Esophagus muscularis mucosa (tissue), 4 donors: ENCODE measurements at regions not wholly inside any gene's neighbourhood (a gene's known extent, or its start where the extent isn't known, plus 50 kb on each side); places are given as distances from the start of the nearest gene placed in this dataset.

Experiments used
- DNase-seq: peaks from one replicate; pipeline ENCODE4 v3.0.0-alpha.2; 2017; ENCODE audit errors: extremely low spot score
- H3K27ac ChIP-seq, 4 donors: fragments of 200-600 bp; sonication (generic); replicated peaks in 1 of 4; 1 replicate in 3 of 4; 2 replicates in 1 of 4; pipeline ENCODE4 v1.5.1; 2016 to 2019; ENCODE audit warnings: mild to moderate bottlenecking in 1 of 4
- H3K27me3 ChIP-seq, 4 donors: fragments of 200-600 bp; sonication (generic); one replicate each; pipeline versions ENCODE4 v1.5.1 to v1.6.0; 2016 to 2019
- H3K36me3 ChIP-seq, 4 donors: fragments of 200-600 bp; sonication (generic); one replicate each; pipeline ENCODE4 v1.5.1; 2016 to 2019
- H3K4me1 ChIP-seq, 4 donors: fragments of 200-600 bp; sonication (generic); one replicate each; pipeline ENCODE4 v1.5.1; 2016 to 2019
- H3K4me3 ChIP-seq, 4 donors: fragments of 200-600 bp; sonication (generic); 1 replicate in 2 of 4; 2 replicates in 2 of 4; pipeline ENCODE4 v1.5.1; 2016 to 2019; ENCODE audit warnings: mild to moderate bottlenecking in 4 of 4, moderate library complexity in 1 of 4
- H3K9me3 ChIP-seq, 4 donors: fragments of 200-600 bp; sonication (generic); 1 replicate in 3 of 4; 2 replicates in 1 of 4; pipeline ENCODE4 v1.5.1; 2016 to 2019
- CTCF ChIP-seq, 3 experiments: fragments of 200-600 bp in 2 of 3; fragments of 450-650 bp in 1 of 3; sonication (generic) in 2 of 3; IDR thresholded peaks; one replicate each; pipeline ENCODE4 v1.5.1; 2017 to 2019; ENCODE audit warnings: antibody characterized with exemption in 3 of 3, mild to moderate bottlenecking in 2 of 3, moderate library complexity in 1 of 3
- EP300 ChIP-seq: sonication (generic); formaldehyde crosslinking; IDR thresholded peaks from one replicate; pipeline ENCODE4 v1.6.1; 2017; ENCODE audit warnings: antibody characterized with exemption
- POLR2A ChIP-seq: fragments of 450-650 bp; IDR thresholded peaks from one replicate; pipeline ENCODE4 v1.6.1; 2017; ENCODE audit warnings: antibody characterized with exemption, moderate library complexity, mild to moderate bottlenecking, low read depth
- POLR2AphosphoS5 ChIP-seq, 2 donors: sonication (generic); formaldehyde crosslinking; IDR thresholded peaks; one replicate each; pipeline ENCODE4 v1.6.1; 2017; ENCODE audit warnings: antibody characterized with exemption in 2 of 2
- WGBS: methylation state at CpG from one replicate; pipeline ENCODE4 v1.1.5; 2018; 5-methylcytosine and 5-hydroxymethylcytosine counted together
- intact Hi-C: fragments of 100-400 bp; cut with DNase I; formaldehyde crosslinking; loops from one replicate; pipeline ENCODE4 v1.15.1; 2023

DNA sequence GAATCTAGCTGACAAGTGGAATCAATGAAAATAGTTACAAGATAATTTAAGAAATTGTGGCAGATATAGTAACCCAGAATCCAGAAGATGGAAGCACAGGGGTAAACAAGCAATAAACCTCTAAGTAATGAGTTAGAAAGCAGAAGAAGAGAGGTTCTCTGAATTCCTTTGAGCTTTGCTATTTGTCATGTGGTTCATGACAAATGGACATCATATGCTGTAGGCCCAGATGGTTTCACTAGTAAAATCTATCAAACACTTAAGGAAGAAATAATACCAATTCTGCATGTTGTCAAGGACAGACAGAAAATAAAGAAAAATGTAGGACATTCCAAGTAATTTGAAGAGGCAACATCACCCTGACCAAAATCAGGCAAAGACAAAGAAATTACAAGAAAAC, 480.8 kb upstream of the INTU start:
- intact Hi-C loops: no loop called here
- Histone ChIP-seq H3K27me3 (no peaks in the 10 kb centered on the region), H3K4me3 (no peak overlapping the region), H3K4me1 (no peaks in the 10 kb centered on the region), H3K27ac (no peak overlapping the region), H3K9me3 (no peaks in the 10 kb centered on the region), H3K36me3 (no peaks in the 10 kb centered on the region)
- TF ChIP-seq EP300: no peak
- no peak for TF ChIP-seq POLR2AphosphoS5 (IDR thresholded peaks at IDR 0.05)
- TF ChIP-seq CTCF (IDR thresholded peaks at IDR 0.05): no peak
- no peak for TF ChIP-seq POLR2A
- DNase-seq: no peak

GRCh38 chr4:127155116-127155515, 477.6 kb upstream of the INTU start:
- H3K9me3 ChIP-seq: no peaks in the 10 kb centered on the region
- intact Hi-C loops: no loop called here
- H3K27me3 ChIP-seq: no peaks in the 10 kb centered on the region
- H3K4me1 ChIP-seq: no peaks in the 10 kb centered on the region
- TF ChIP-seq POLR2A (no peak), CTCF (IDR thresholded peaks at IDR 0.05) (no peak), EP300 (no peak), POLR2AphosphoS5 (IDR thresholded peaks at IDR 0.05) (no peak)
- H3K36me3 ChIP-seq: no peaks in the 10 kb centered on the region
- WGBS: 90% methylated on average over 2 of the region's 2 CpGs
- H3K4me3 ChIP-seq: no peak overlapping the region
- no peak overlapping the region for H3K27ac ChIP-seq
- no peak for DNase-seq

DNA sequence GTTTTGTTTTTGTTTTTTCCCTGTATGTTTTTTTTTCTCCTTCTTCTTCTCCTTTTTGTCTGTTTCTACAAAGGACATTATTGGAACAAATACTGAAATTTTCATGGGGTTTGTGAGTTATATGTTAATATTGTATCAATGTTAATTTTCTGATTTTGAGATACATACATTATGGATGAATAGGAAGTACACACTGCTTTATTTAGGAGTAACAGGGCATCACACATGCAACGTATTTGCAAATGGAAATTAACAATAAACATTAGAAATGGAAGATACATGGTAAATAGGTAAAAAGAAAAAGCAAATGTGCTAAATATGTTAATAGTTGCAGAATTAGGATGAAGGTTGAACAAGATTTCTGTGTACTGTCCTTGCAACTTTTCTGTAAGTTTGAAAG, 477.2 kb upstream of the INTU start:
- H3K4me1 ChIP-seq: no peaks in the 10 kb centered on the region
- no peak overlapping the region for H3K4me3 ChIP-seq
- no peaks in the 10 kb centered on the region for H3K36me3 ChIP-seq
- 85% methylated on average over 1 of the region's 1 CpG for WGBS
- H3K9me3 ChIP-seq: no peaks in the 10 kb centered on the region
- no peak for DNase-seq
- intact Hi-C loops: no loop called here
- H3K27ac ChIP-seq: no peak overlapping the region
- H3K27me3 ChIP-seq: no peaks in the 10 kb centered on the region
- no peak for TF ChIP-seq CTCF (IDR thresholded peaks at IDR 0.05)
- TF ChIP-seq EP300: no peak
- no peak for TF ChIP-seq POLR2A
- no peak for TF ChIP-seq POLR2AphosphoS5 (IDR thresholded peaks at IDR 0.05)

GRCh38 chr4:127162741-127163140, 470.0 kb upstream of the INTU start:
- H3K9me3 ChIP-seq: no peaks in the 10 kb centered on the region
- no peak overlapping the region for H3K27ac ChIP-seq
- TF ChIP-seq POLR2AphosphoS5 (IDR thresholded peaks at IDR 0.05) (no peak), EP300 (no peak), POLR2A (no peak), CTCF (IDR thresholded peaks at IDR 0.05) (no peak)
- H3K36me3 ChIP-seq: no peaks in the 10 kb centered on the region
- no peaks in the 10 kb centered on the region for H3K27me3 ChIP-seq
- H3K4me3 ChIP-seq: no peak overlapping the region
- 81% methylated on average over 3 of the region's 3 CpGs for WGBS
- no peaks in the 10 kb centered on the region for H3K4me1 ChIP-seq
- intact Hi-C loops: no loop called here
- DNase-seq: no peak

DNA sequence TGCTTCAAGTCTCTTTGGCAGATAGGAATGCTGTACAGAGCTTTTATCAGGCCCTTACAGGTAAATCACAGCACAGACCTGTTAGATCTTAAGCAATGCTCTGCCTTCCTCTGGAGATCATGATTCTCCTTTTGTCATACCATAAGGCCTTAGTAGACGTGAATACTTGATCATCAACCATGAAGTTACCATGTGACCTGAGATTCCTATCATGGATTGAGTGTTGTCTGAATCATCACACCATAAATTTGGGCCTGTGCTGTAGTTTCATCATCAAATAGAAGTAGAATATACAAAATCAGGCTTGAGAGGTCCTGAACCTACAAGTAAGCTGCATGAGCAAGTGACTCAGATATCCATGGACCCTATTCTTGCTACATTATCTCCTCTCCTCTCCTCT, 466.8 kb upstream of the INTU start:
- Histone ChIP-seq H3K9me3 (no peaks in the 10 kb centered on the region), H3K36me3 (no peaks in the 10 kb centered on the region), H3K27me3 (no peaks in the 10 kb centered on the region), H3K4me1 (no peaks in the 10 kb centered on the region), H3K4me3 (no peak overlapping the region), H3K27ac (no peak overlapping the region)
- DNase-seq: no peak
- intact Hi-C loops: no loop called here
- TF ChIP-seq POLR2AphosphoS5 (IDR thresholded peaks at IDR 0.05) (no peak), POLR2A (no peak), EP300 (no peak), CTCF (IDR thresholded peaks at IDR 0.05) (no peak)
- 87% methylated on average over 1 of the region's 1 CpG for WGBS
